ENCODE measurements at regions not wholly inside any gene's neighbourhood (a gene's known extent, or its start where the extent isn't known, plus 50 kb on each side); places are given as distances from the start of the nearest gene placed in this dataset.

DNA sequence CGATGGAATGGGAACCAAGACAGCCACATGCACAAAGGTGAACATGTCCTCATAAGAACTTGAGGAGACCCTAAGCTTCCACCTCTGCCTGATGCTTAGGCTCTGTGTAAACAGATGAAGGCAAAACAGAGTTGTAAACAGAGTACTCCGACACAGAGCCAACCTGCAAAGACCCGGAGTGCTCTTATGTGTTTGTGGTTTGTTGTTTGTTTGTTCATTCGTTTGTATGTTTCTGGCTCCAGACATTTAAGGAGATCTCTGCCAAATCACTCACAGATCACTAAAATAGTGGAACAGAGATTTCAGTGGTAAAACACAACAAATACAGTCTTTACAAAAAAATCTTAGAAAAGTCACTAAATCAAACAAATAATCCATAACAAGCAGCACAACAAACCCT is 294.9 kb downstream of the EIPR1 start:
- ChIA-PET CTCF (ENCODE audit: low intra/inter-chr PET ratio) (no interaction called here), POLR2A (no interaction called here)
- peaks cover 5% of the 10 kb centered on the region; the same call in 1 of the 2 replicates for H4K20me1 ChIP-seq (replicated peaks; ENCODE audit: control insufficient read depth, insufficient read depth, low read length)
- no peaks in the 10 kb centered on the region for H3K9me1 ChIP-seq (ENCODE audit: control insufficient read depth, insufficient read depth, low read length)
- H3K9ac ChIP-seq (ENCODE audit: insufficient read depth in 1 of 2, low read depth in 2 of 2, low read length in 2 of 2), result no peak overlapping the region
- no peak overlapping the region for H3K4me2 ChIP-seq (ENCODE audit: insufficient read depth, low read length)
- no peaks in the 10 kb centered on the region for H3K9me3 ChIP-seq (replicated peaks; ENCODE audit: control insufficient read depth, insufficient read depth, low read depth, low read length)
- in situ Hi-C loops (cut with MboI), result no loop called here
- no peak overlapping the region for H2AFZ ChIP-seq (ENCODE audit: low read depth, low read length)
- WGBS (ENCODE audit: insufficient coverage, low coverage, missing lambda C conversion rate), result 0% methylated on average over 4 of the region's 4 CpGs
- no TSS peak for BruUV-seq (replicated peaks)
- DNase-seq (ENCODE audit: extremely low read depth in 1 of 4, low spot score in 3 of 4), result no peak
- no peak for FAIRE-seq
- ATAC-seq, result no peak
- H3K27me3 ChIP-seq (ENCODE audit: control insufficient read depth in 2 of 2, insufficient read depth in 2 of 2, low read length in 2 of 2), result peaks cover 16 to 22% of the 10 kb centered on the region in 2 experiments; a peak in 3 of 5 replicates
- H3K27ac ChIP-seq (ENCODE audit: extremely low read depth, low read depth, low read length), result no peak overlapping the region
- H3K4me1 ChIP-seq (replicated peaks in 1 of 2; ENCODE audit: control insufficient read depth in 2 of 2, insufficient read depth in 2 of 2, low read length in 2 of 2), result no peaks in the 10 kb centered on the region
- H3K36me3 ChIP-seq (ENCODE audit: control insufficient read depth, insufficient read depth, low read length), result no peaks in the 10 kb centered on the region
- intact Hi-C loops (cut with micrococcal nuclease), result no loop called here
- no peaks in the 10 kb centered on the region for H3K79me2 ChIP-seq (ENCODE audit: control insufficient read depth, insufficient read depth, low read length)
- H3K4me3 ChIP-seq, result no peak overlapping the region
- TF ChIP-seq RNF2 (IDR thresholded peaks at IDR 0.05) (no peak), ZNF133 (CRISPR knock-in tag; IDR thresholded peaks at IDR 0.05) (no peak), CXXC5 (CRISPR knock-in tag; IDR thresholded peaks at IDR 0.05) (no peak), ZNF253 (CRISPR knock-in tag; conservative IDR thresholded peaks at IDR 0.05) (no peak), CAMTA2 (CRISPR knock-in tag; conservative IDR thresholded peaks at IDR 0.05) (no peak), ILF3 (IDR thresholded peaks at IDR 0.05; ENCODE audit: borderline replicate concordance) (no peak), ARID1B (IDR thresholded peaks at IDR 0.05) (no peak), SMARCE1 (IDR thresholded peaks at IDR 0.05) (no peak)
- TF ChIP-seq, protein P1, sequence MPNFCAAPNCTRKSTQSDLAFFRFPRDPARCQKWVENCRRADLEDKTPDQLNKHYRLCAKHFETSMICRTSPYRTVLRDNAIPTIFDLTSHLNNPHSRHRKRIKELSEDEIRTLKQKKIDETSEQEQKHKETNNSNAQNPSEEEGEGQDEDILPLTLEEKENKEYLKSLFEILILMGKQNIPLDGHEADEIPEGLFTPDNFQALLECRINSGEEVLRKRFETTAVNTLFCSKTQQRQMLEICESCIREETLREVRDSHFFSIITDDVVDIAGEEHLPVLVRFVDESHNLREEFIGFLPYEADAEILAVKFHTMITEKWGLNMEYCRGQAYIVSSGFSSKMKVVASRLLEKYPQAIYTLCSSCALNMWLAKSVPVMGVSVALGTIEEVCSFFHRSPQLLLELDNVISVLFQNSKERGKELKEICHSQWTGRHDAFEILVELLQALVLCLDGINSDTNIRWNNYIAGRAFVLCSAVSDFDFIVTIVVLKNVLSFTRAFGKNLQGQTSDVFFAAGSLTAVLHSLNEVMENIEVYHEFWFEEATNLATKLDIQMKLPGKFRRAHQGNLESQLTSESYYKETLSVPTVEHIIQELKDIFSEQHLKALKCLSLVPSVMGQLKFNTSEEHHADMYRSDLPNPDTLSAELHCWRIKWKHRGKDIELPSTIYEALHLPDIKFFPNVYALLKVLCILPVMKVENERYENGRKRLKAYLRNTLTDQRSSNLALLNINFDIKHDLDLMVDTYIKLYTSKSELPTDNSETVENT (CRISPR knock-in tag; IDR thresholded peaks at IDR 0.05), result no peak
- TF ChIP-seq, protein P2, sequence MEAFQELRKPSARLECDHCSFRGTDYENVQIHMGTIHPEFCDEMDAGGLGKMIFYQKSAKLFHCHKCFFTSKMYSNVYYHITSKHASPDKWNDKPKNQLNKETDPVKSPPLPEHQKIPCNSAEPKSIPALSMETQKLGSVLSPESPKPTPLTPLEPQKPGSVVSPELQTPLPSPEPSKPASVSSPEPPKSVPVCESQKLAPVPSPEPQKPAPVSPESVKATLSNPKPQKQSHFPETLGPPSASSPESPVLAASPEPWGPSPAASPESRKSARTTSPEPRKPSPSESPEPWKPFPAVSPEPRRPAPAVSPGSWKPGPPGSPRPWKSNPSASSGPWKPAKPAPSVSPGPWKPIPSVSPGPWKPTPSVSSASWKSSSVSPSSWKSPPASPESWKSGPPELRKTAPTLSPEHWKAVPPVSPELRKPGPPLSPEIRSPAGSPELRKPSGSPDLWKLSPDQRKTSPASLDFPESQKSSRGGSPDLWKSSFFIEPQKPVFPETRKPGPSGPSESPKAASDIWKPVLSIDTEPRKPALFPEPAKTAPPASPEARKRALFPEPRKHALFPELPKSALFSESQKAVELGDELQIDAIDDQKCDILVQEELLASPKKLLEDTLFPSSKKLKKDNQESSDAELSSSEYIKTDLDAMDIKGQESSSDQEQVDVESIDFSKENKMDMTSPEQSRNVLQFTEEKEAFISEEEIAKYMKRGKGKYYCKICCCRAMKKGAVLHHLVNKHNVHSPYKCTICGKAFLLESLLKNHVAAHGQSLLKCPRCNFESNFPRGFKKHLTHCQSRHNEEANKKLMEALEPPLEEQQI (IDR thresholded peaks at IDR 0.05), result no peak
- TF ChIP-seq, protein P3, sequence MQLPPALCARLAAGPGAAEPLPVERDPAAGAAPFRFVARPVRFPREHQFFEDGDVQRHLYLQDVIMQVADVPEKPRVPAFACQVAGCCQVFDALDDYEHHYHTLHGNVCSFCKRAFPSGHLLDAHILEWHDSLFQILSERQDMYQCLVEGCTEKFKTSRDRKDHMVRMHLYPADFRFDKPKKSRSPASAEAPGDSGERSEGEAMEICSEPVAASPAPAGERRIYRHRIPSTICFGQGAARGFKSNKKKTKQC (CRISPR knock-in tag; IDR thresholded peaks at IDR 0.05), result no peak
- TF ChIP-seq, protein P4, sequence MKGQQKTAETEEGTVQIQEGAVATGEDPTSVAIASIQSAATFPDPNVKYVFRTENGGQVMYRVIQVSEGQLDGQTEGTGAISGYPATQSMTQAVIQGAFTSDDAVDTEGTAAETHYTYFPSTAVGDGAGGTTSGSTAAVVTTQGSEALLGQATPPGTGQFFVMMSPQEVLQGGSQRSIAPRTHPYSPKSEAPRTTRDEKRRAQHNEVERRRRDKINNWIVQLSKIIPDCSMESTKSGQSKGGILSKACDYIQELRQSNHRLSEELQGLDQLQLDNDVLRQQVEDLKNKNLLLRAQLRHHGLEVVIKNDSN (CRISPR knock-in tag; IDR thresholded peaks at IDR 0.05), result no peak

All from K562 (cell line).